GM12878 (cell line): ENCODE measurements at regions not wholly inside any gene's neighbourhood (a gene's known extent, or its start where the extent isn't known, plus 50 kb on each side); places are given as distances from the start of the nearest gene placed in this dataset.

Experiments
- ATAC-seq: fragments of 200-7000 bp; cut with Tn5 transposase; 3 replicates; pipeline ENCODE4 v1.9.1; 2020; ENCODE audit warnings: mild to moderate bottlenecking, moderate library complexity
- BruUV-seq: library from RNA; stranded (reverse); fragments of 400-500 nt; replicated peaks from 2 replicates; lab custom pipeline; 2021; lab: Mats Ljungman, UMichigan
- CTCF ChIA-PET: fragments of 300-600 bp; sonication (Branson Sonifier 250); formaldehyde crosslinking; extraction: SDS; loops from one replicate; lab custom pipeline; 2021; ENCODE audit warnings: inconsistent platforms; lab: Yijun Ruan, JAX
- POLR2A ChIA-PET: fragments of 350-600 bp; formaldehyde crosslinking; extraction: SDS; loops from one replicate; lab custom pipeline; 2021; ENCODE audit warnings: inconsistent platforms; lab: Charles Lee
- RAD21 ChIA-PET: fragments of 300-600 bp; sonication (Branson Sonifier 250); formaldehyde crosslinking; loops from one replicate; lab custom pipeline; 2023; ENCODE audit warnings: antibody characterized with exemption; ENCODE audit not compliant: unreplicated experiment; lab: Charles Lee
- SMC1A ChIA-PET: fragments of 300-600 bp; sonication (Branson Sonifier 250); formaldehyde crosslinking; loops from one replicate; lab custom pipeline; 2023; ENCODE audit not compliant: unreplicated experiment, uncharacterized antibody; lab: Charles Lee
- DNase-seq: peaks from one replicate; pipeline ENCODE4 v3.0.0-alpha.2; 2011; ENCODE audit warnings: low read depth, low spot score
- FAIRE-seq: peaks from 3 replicates; lab custom pipeline; 2011; peaks lifted over from hg19 to GRCh38; lab: Jason Lieb, UNC
- H2AFZ ChIP-seq: 2 replicates; pipeline ENCODE4 v1.6.0; 2011; ENCODE audit warnings: low read depth, low read length, control low read depth; ENCODE audit not compliant: control insufficient read depth
- H3K27ac ChIP-seq: 2 replicates; pipeline ENCODE4 v1.5.1; 2011; ENCODE audit warnings: control low read depth; ENCODE audit not compliant: control insufficient read depth, insufficient read depth
- H3K27me3 ChIP-seq, 2 experiments: replicated peaks in 1 of 2; 2 replicates each; pipeline versions ENCODE4 v1.6.0 to v1.6.1; 2011; ENCODE audit warnings: low read length in 1 of 2; ENCODE audit not compliant: control insufficient read depth in 2 of 2, insufficient read depth in 2 of 2
- H3K36me3 ChIP-seq, 2 experiments: 2 replicates each; pipeline ENCODE4 v1.5.1; 2011; ENCODE audit warnings: low read length in 1 of 2; ENCODE audit not compliant: control insufficient read depth in 2 of 2, insufficient read depth in 2 of 2
- H3K4me1 ChIP-seq: 2 replicates; pipeline ENCODE4 v1.6.1; 2011; ENCODE audit warnings: mild to moderate bottlenecking, low read length, moderate library complexity, mixed read lengths; ENCODE audit not compliant: control insufficient read depth, insufficient read depth
- H3K4me2 ChIP-seq: 2 replicates; pipeline ENCODE4 v1.6.0; 2011; ENCODE audit warnings: control low read depth; ENCODE audit not compliant: control insufficient read depth, insufficient read depth
- H3K4me3 ChIP-seq: fragments of 200-600 bp; sonication (generic); 2 replicates; pipeline ENCODE4 v1.5.1; 2016
- H3K79me2 ChIP-seq: 2 replicates; pipeline ENCODE4 v1.6.0; 2011; ENCODE audit warnings: low read length; ENCODE audit not compliant: control insufficient read depth, insufficient read depth
- H3K9ac ChIP-seq: 2 replicates; pipeline ENCODE4 v1.8.0; 2011; ENCODE audit warnings: low read length, control low read depth, mixed read lengths; ENCODE audit not compliant: control insufficient read depth, insufficient read depth
- H3K9me3 ChIP-seq: replicated peaks from 3 replicates; pipeline ENCODE4 v1.5.1; 2011; ENCODE audit warnings: mild to moderate bottlenecking, low read length; ENCODE audit not compliant: control insufficient read depth, insufficient read depth
- H4K20me1 ChIP-seq: 2 replicates; pipeline ENCODE4 v1.6.0; 2011; ENCODE audit not compliant: control insufficient read depth, insufficient read depth
- IRF4 ChIP-seq: IDR thresholded peaks from 2 replicates; pipeline ENCODE4 v1.6.1; 2011; ENCODE audit warnings: low read depth, low read length
- ZNF207 ChIP-seq: fragments of 450-650 bp; IDR thresholded peaks from 2 replicates; pipeline ENCODE4 v1.6.1; 2014; ENCODE audit warnings: antibody characterized with exemption, mild to moderate bottlenecking, borderline replicate concordance
- WGBS: methylation state at CpG from one replicate; pipeline ENCODE4 v1.1.6; 2016; ENCODE audit warnings: low lambda C conversion rate; ENCODE audit not compliant: insufficient replicate concordance, insufficient coverage; ENCODE audit errors: missing lambda C conversion rate; 5-methylcytosine and 5-hydroxymethylcytosine counted together
- in situ Hi-C: fragments of 300-500 bp; cut with MboI; formaldehyde crosslinking; loops from 9 replicates; pipeline ENCODE4 v1.14.3; 2018; ENCODE audit warnings: mixed read lengths
- intact Hi-C: fragments of 100-400 bp; cut with micrococcal nuclease; formaldehyde crosslinking; loops from one replicate; pipeline ENCODE4 v1.14.2; 2022; ENCODE audit not compliant: unreplicated experiment
- TF ChIP-seq, protein P1 (sequence below): fragments of 450-650 bp; IDR thresholded peaks from 2 replicates; pipeline ENCODE4 v1.6.1; 2016; ENCODE audit warnings: mild to moderate bottlenecking, moderate library complexity, borderline replicate concordance
- TF ChIP-seq, protein P2 (sequence below): IDR thresholded peaks from 2 replicates; pipeline ENCODE4 v1.6.1; 2012; ENCODE audit warnings: improper control_type of control experiment, low read depth, low read length; ENCODE audit not compliant: insufficient replicate concordance

DNA sequence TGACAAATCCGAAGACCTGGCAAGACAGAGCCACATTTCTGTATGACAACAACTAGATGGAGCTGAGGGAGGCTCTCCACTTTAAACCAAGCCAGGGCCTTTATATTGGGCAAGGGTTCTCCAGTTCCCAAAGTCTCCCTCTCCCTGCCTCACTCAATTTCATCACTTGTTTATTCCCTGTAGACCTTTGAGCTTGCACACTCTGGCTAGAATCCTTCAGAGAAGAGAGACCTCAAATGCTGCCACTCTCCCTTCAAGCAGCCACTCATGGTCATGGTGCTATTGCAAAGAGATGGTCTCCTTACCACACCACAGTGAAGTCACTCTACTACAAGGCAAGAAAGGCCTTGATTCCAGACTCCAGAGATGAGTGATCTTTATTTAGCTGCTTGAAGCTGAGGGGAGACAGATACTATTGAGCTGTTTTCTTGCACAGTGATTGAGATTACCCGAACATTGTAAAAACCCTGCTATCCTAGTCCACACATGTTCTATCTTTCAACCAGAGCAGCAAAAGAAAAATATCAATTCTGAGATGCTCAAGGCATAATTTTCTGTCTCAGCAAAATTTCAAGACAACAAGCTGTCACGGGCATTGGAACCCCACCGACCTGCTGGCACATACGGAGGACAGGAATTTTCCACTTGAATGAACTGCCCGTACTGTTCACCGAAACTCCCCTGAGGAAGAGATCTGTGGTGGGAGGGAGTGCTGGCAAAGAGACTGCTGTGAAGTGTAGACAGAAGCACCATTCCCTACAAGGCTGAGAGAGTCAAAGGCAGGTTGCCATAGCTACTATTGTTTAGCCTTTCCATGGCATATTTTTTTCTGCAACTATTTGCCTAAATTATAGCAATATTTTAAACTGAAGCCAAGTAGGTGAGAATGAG, 81.1 kb downstream of the CDO1 start:
- H3K36me3 ChIP-seq: no peaks in the 10 kb centered on the region
- in situ Hi-C loops (no loop called here), intact Hi-C loops (no loop called here)
- H3K9ac ChIP-seq: no peak overlapping the region
- H3K79me2 ChIP-seq: no peaks in the 10 kb centered on the region
- DNase-seq (no peak), FAIRE-seq (no peak), ATAC-seq (no peak)
- no TSS peak for BruUV-seq
- ChIA-PET POLR2A (no interaction called here), SMC1A (interaction anchor here (1.0 to 1.2 kb wide), 2 partner anchors 9 to 333 kb away, joined by 3 to 4 read pairs; no protein-coding TSS in a partner anchor), RAD21 (no interaction called here), CTCF (interaction anchor here (1.0 to 1.4 kb wide), 2 partner anchors 9 to 15 kb away, joined by 3 to 4 read pairs; no protein-coding TSS in a partner anchor)
- H4K20me1 ChIP-seq: no peaks in the 10 kb centered on the region
- no peak overlapping the region for H3K4me3 ChIP-seq
- 12% methylated on average over 7 of the region's 7 CpGs for WGBS
- H3K4me2 ChIP-seq: no peak overlapping the region
- peaks cover 0 to 2% of the 10 kb centered on the region in 2 experiments; a peak in 1 of 4 replicates for H3K27me3 ChIP-seq
- H3K4me1 ChIP-seq: no peaks in the 10 kb centered on the region
- TF ChIP-seq, protein P1, sequence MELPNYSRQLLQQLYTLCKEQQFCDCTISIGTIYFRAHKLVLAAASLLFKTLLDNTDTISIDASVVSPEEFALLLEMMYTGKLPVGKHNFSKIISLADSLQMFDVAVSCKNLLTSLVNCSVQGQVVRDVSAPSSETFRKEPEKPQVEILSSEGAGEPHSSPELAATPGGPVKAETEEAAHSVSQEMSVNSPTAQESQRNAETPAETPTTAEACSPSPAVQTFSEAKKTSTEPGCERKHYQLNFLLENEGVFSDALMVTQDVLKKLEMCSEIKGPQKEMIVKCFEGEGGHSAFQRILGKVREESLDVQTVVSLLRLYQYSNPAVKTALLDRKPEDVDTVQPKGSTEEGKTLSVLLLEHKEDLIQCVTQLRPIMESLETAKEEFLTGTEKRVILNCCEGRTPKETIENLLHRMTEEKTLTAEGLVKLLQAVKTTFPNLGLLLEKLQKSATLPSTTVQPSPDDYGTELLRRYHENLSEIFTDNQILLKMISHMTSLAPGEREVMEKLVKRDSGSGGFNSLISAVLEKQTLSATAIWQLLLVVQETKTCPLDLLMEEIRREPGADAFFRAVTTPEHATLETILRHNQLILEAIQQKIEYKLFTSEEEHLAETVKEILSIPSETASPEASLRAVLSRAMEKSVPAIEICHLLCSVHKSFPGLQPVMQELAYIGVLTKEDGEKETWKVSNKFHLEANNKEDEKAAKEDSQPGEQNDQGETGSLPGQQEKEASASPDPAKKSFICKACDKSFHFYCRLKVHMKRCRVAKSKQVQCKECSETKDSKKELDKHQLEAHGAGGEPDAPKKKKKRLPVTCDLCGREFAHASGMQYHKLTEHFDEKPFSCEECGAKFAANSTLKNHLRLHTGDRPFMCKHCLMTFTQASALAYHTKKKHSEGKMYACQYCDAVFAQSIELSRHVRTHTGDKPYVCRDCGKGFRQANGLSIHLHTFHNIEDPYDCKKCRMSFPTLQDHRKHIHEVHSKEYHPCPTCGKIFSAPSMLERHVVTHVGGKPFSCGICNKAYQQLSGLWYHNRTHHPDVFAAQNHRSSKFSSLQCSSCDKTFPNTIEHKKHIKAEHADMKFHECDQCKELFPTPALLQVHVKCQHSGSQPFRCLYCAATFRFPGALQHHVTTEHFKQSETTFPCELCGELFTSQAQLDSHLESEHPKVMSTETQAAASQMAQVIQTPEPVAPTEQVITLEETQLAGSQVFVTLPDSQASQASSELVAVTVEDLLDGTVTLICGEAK: no peak
- no peak for TF ChIP-seq IRF4
- no peak for TF ChIP-seq ZNF207
- TF ChIP-seq, protein P2, sequence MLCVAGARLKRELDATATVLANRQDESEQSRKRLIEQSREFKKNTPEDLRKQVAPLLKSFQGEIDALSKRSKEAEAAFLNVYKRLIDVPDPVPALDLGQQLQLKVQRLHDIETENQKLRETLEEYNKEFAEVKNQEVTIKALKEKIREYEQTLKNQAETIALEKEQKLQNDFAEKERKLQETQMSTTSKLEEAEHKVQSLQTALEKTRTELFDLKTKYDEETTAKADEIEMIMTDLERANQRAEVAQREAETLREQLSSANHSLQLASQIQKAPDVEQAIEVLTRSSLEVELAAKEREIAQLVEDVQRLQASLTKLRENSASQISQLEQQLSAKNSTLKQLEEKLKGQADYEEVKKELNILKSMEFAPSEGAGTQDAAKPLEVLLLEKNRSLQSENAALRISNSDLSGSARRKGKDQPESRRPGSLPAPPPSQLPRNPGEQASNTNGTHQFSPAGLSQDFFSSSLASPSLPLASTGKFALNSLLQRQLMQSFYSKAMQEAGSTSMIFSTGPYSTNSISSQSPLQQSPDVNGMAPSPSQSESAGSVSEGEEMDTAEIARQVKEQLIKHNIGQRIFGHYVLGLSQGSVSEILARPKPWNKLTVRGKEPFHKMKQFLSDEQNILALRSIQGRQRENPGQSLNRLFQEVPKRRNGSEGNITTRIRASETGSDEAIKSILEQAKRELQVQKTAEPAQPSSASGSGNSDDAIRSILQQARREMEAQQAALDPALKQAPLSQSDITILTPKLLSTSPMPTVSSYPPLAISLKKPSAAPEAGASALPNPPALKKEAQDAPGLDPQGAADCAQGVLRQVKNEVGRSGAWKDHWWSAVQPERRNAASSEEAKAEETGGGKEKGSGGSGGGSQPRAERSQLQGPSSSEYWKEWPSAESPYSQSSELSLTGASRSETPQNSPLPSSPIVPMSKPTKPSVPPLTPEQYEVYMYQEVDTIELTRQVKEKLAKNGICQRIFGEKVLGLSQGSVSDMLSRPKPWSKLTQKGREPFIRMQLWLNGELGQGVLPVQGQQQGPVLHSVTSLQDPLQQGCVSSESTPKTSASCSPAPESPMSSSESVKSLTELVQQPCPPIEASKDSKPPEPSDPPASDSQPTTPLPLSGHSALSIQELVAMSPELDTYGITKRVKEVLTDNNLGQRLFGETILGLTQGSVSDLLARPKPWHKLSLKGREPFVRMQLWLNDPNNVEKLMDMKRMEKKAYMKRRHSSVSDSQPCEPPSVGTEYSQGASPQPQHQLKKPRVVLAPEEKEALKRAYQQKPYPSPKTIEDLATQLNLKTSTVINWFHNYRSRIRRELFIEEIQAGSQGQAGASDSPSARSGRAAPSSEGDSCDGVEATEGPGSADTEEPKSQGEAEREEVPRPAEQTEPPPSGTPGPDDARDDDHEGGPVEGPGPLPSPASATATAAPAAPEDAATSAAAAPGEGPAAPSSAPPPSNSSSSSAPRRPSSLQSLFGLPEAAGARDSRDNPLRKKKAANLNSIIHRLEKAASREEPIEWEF: no peak
- H2AFZ ChIP-seq: no peak overlapping the region
- H3K9me3 ChIP-seq: no peaks in the 10 kb centered on the region
- H3K27ac ChIP-seq: no peak overlapping the region
